ENCODE measurements at regions not wholly inside any gene's neighbourhood (a gene's known extent, or its start where the extent isn't known, plus 50 kb on each side); places are given as distances from the start of the nearest gene placed in this dataset.
"Not testable (repeated sequence)": the region's sequence is repeated elsewhere in the genome, so short reads cannot be mapped to it uniquely, and the experiment has no call there.

DNA sequence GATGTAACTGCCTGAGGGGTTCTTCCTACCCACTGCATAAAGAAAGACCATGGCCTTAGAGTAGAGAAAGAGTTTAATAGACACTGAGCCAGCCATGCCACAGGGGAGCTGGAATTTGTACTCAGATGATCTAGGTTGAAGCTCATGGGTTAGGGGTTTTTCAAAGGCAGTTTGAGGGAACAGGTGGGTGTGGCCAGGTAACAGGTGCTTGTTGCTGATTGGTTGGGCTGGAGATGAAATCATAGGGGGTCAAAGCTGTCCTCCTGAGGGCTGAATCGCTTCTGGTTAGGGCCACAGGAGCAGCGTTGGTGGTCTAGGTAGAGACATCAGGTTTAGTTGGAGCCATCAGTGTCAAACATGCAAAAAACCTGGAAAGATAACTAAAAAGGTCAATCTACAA, 59.2 kb upstream of the CSNK1A1L start:
- no peaks in the 10 kb centered on the region for H3K9me3 ChIP-seq (ENCODE audit: low read depth)
- H3K27me3 ChIP-seq = no peaks in the 10 kb centered on the region
- TF ChIP-seq, protein P1, sequence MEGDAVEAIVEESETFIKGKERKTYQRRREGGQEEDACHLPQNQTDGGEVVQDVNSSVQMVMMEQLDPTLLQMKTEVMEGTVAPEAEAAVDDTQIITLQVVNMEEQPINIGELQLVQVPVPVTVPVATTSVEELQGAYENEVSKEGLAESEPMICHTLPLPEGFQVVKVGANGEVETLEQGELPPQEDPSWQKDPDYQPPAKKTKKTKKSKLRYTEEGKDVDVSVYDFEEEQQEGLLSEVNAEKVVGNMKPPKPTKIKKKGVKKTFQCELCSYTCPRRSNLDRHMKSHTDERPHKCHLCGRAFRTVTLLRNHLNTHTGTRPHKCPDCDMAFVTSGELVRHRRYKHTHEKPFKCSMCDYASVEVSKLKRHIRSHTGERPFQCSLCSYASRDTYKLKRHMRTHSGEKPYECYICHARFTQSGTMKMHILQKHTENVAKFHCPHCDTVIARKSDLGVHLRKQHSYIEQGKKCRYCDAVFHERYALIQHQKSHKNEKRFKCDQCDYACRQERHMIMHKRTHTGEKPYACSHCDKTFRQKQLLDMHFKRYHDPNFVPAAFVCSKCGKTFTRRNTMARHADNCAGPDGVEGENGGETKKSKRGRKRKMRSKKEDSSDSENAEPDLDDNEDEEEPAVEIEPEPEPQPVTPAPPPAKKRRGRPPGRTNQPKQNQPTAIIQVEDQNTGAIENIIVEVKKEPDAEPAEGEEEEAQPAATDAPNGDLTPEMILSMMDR (IDR thresholded peaks at IDR 0.05; ENCODE audit: low read depth, low read length) = no peak
- no peaks in the 10 kb centered on the region for H3K4me1 ChIP-seq (ENCODE audit: low read depth)
- no peak overlapping the region for H3K4me3 ChIP-seq
- H3K27ac ChIP-seq = no peak overlapping the region
- no peak for DNase-seq (ENCODE audit: low read depth in 1 of 2, low spot score in 1 of 2)
- H3K36me3 ChIP-seq = no peaks in the 10 kb centered on the region

DNA sequence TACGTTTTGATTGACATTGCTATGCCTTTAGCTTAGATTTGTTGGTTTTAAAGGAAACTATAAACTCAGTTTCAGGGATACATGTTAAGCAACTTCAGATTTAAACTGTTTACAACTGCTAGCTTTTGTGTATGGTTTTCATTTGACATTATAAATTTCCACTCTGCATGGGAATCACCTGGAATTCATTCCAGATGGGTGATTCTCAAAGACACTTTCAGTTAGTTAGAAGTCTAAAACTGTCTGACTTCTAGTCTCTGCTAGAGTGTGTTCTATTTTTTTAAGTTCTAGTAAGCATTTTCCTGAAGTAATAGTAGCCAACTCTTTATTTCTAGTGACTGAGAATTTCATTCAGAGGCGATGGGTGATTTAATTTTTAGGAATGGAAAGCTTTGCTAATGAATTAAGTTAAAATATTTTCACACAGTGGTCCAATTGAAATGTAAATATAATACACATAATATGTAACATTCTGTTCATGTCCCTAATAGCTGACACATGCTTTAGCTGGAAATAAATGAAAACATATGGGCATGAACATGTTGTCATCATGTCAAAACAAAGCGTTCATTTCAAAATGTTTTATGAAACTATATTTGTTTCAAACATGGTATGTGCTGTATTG, 58.3 kb upstream of the CSNK1A1L start:
- Histone ChIP-seq H3K36me3 (no peaks in the 10 kb centered on the region), H3K4me3 (no peak overlapping the region), H3K4me1 (ENCODE audit: low read depth) (no peaks in the 10 kb centered on the region), H3K9me3 (ENCODE audit: low read depth) (no peaks in the 10 kb centered on the region), H3K27ac (no peak overlapping the region), H3K27me3 (no peaks in the 10 kb centered on the region)
- no peak for DNase-seq (ENCODE audit: low read depth in 1 of 2, low spot score in 1 of 2)
- TF ChIP-seq, protein P1 (IDR thresholded peaks at IDR 0.05; ENCODE audit: low read depth, low read length) = no peak

DNA sequence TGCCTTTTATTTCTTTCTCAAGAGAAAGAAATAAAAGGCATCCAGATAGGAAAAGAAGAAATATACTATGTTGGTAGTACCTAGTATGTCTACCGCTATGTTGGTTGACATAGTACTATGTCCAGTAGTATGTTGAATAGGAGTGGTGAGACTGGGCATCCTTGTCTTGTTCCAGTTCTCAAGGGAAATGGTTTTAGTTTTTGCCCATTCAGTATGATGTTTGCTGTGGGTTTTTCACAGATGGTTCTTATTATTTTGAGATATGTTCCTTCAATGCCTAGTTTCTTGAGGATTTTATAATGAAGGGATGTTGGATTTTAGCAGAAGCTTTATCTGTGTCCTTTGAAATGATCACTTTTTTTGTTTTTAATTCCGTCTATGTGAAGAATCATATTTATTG, 53.0 kb upstream of the CSNK1A1L start:
- H3K27ac ChIP-seq = no peak overlapping the region
- H3K4me3 ChIP-seq = no peak overlapping the region
- TF ChIP-seq, protein P1 (IDR thresholded peaks at IDR 0.05; ENCODE audit: low read depth, low read length) = no peak
- H3K9me3 ChIP-seq (ENCODE audit: low read depth) = no peaks in the 10 kb centered on the region
- no peaks in the 10 kb centered on the region for H3K4me1 ChIP-seq (ENCODE audit: low read depth)
- no peak for DNase-seq (ENCODE audit: low read depth in 1 of 2, low spot score in 1 of 2)
- no peaks in the 10 kb centered on the region for H3K27me3 ChIP-seq
- H3K36me3 ChIP-seq = no peaks in the 10 kb centered on the region

DNA sequence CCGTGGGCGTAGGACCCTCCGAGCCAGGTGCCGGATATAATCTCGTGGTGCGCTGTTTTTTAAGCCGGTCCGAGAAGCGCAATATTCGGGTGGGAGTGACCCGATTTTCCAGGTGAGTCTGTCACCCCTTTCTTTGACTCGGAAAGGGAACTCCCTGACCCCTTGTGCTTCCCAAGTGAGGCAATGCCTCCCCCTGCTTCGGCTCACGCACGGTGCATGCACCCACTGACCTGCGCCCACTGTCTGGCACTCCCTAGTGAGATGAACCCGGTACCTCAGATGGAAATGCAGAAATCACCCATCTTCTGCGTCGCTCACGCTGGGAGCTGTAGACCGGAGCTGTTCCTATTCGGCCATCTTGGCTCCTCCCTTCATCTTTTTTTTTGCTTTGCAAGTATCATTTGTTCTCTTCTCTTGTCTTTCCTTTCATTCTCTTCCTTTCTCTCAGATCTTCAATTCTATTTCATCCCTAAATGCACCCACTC, 50.2 kb upstream of the CSNK1A1L start:
- H3K36me3 ChIP-seq; H3K27me3 ChIP-seq; H3K4me3 ChIP-seq; H3K27ac ChIP-seq; H3K9me3 ChIP-seq (ENCODE audit: low read depth); DNase-seq (ENCODE audit: low read depth in 1 of 2, low spot score in 1 of 2); H3K4me1 ChIP-seq (ENCODE audit: low read depth): not testable (repeated sequence)
